ENCODE measurements at regions not wholly inside any gene's neighbourhood (a gene's known extent, or its start where the extent isn't known, plus 50 kb on each side); places are given as distances from the start of the nearest gene placed in this dataset.

DNA sequence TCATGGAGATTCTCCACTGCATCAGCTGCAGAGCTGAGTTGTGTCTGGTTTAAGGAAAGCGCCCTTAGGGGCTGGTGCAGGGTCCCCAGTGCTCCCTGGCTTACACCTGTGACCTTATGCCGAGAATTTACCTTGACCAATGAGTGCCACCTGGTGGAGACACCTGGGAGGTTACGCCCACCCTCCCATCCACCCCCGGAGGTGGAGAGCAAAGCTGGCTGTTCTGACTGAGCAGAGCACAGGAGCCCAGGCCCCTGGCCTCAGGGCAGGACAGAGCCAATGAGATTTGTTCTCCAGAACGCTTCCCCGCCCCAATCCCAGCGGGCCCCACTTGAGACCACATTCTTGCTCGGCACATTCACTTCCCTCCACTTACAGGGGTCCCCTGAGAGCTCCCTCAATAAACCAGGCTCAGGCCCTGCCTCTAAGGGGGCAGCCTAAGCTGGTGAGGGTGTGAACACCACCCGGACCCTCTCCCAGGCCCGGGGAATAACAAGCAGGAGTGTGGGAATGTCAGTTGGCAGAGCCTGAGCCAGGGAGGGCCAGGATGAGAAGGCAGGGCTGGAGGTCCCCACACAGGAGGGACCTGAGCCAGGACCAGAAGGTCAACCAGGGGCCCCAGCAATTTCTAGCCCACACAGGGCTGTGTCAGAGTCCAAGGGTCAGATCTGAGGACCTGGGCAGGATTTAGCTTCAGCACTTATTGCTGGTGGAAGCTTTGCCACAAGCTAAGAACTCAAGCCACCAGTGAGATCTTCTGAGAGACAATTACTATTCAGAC is 117.1 kb downstream of the TPRA1 start:
- H3K4me1 ChIP-seq (ENCODE audit: control insufficient read depth in 1 of 2, low read depth in 2 of 2), result no peaks in the 10 kb centered on the region
- H3K9me3 ChIP-seq, result no peaks in the 10 kb centered on the region
- TF ChIP-seq, protein P1, sequence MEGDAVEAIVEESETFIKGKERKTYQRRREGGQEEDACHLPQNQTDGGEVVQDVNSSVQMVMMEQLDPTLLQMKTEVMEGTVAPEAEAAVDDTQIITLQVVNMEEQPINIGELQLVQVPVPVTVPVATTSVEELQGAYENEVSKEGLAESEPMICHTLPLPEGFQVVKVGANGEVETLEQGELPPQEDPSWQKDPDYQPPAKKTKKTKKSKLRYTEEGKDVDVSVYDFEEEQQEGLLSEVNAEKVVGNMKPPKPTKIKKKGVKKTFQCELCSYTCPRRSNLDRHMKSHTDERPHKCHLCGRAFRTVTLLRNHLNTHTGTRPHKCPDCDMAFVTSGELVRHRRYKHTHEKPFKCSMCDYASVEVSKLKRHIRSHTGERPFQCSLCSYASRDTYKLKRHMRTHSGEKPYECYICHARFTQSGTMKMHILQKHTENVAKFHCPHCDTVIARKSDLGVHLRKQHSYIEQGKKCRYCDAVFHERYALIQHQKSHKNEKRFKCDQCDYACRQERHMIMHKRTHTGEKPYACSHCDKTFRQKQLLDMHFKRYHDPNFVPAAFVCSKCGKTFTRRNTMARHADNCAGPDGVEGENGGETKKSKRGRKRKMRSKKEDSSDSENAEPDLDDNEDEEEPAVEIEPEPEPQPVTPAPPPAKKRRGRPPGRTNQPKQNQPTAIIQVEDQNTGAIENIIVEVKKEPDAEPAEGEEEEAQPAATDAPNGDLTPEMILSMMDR (IDR thresholded peaks at IDR 0.05), result no peak
- no peak overlapping the region for H3K27ac ChIP-seq
- H3K36me3 ChIP-seq, result no peaks in the 10 kb centered on the region
- ATAC-seq (ENCODE audit: insufficient number of reproducible peaks, low FRiP score, low read depth) (no peak), DNase-seq (ENCODE audit: low spot score) (no peak)
- H3K4me3 ChIP-seq, result no peak overlapping the region
- no peaks in the 10 kb centered on the region for H3K27me3 ChIP-seq (replicated peaks; ENCODE audit: insufficient read depth)

DNA sequence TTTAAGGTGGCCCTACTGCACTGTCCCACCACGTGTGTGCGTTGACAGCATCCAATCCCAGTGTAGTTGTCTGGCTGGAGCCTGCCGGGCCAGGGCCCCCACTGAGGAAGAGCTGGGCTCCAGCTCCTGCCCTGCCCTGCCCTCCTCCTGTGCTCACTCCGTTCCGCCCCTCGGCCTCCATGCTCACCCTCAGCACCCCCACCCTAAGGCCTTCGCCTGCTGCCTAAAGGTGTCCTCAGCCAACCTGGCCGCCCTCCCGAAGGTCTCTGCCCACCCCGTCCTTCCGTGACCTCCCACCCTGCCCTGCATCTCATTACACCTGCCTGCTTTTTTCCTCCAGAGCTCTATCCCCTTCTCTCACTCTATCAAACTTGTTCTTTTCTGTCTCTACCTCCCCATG is 118.0 kb downstream of the TPRA1 start:
- DNase-seq (ENCODE audit: low spot score), result no peak
- no peaks in the 10 kb centered on the region for H3K27me3 ChIP-seq (replicated peaks; ENCODE audit: insufficient read depth)
- no peaks in the 10 kb centered on the region for H3K4me1 ChIP-seq (ENCODE audit: control insufficient read depth in 1 of 2, low read depth in 2 of 2)
- H3K9me3 ChIP-seq, result no peaks in the 10 kb centered on the region
- ATAC-seq (ENCODE audit: insufficient number of reproducible peaks, low FRiP score, low read depth), result no peak
- H3K4me3 ChIP-seq, result no peak overlapping the region
- TF ChIP-seq, protein P1 (IDR thresholded peaks at IDR 0.05), result no peak
- no peaks in the 10 kb centered on the region for H3K36me3 ChIP-seq
- H3K27ac ChIP-seq, result no peak overlapping the region

DNA sequence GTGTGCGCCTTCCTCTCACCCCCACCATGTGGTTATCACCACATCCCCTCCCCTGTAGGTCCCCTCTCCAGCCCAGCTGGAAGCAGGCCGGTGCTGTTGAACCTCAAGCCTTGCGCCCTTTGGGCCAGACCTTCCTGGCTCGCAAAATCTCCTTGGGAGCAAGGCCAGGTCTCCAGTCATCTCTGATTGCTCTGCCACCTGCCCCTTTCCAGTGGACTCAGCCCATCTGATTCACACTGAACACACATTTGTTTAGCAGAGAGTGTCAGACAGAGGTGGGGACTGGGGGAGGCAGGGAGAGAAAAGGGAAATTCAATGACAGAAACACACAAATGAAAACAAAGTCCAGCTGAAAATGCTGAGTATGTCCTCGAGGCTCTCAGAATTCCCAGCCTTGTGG is 119.4 kb downstream of the TPRA1 start:
- Histone ChIP-seq H3K27me3 (replicated peaks; ENCODE audit: insufficient read depth) (no peaks in the 10 kb centered on the region), H3K36me3 (no peaks in the 10 kb centered on the region), H3K27ac (no peak overlapping the region), H3K9me3 (no peaks in the 10 kb centered on the region), H3K4me3 (no peak overlapping the region), H3K4me1 (ENCODE audit: control insufficient read depth in 1 of 2, low read depth in 2 of 2) (no peaks in the 10 kb centered on the region)
- TF ChIP-seq, protein P1 (IDR thresholded peaks at IDR 0.05), result no peak
- DNase-seq (ENCODE audit: low spot score) (no peak), ATAC-seq (ENCODE audit: insufficient number of reproducible peaks, low FRiP score, low read depth) (no peak)

DNA sequence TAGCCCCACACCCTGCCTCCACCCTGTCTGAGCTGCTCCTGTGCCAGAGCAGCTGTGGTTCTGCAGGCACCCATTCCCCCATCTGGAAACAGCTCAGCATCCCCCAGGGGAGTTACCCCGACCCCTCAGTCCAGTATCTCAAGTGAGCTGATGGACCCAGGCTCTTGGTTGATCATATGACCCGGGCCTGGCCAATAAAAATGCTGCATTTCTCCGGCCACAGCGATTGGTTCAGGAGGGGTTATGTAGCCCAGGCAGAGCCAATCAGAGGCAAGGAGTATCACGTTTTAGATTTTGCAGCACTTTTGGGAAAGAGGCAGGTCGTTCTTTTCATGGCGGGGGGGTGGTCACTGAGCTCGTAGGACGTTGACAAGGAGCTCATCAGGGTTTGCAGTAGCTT is 120.8 kb downstream of the TPRA1 start:
- Histone ChIP-seq H3K4me1 (ENCODE audit: control insufficient read depth in 1 of 2, low read depth in 2 of 2) (no peaks in the 10 kb centered on the region), H3K27me3 (replicated peaks; ENCODE audit: insufficient read depth) (no peaks in the 10 kb centered on the region), H3K27ac (no peak overlapping the region), H3K9me3 (no peaks in the 10 kb centered on the region), H3K36me3 (no peaks in the 10 kb centered on the region), H3K4me3 (no peak overlapping the region)
- DNase-seq (ENCODE audit: low spot score) (no peak), ATAC-seq (ENCODE audit: insufficient number of reproducible peaks, low FRiP score, low read depth) (no peak)
- TF ChIP-seq, protein P1 (IDR thresholded peaks at IDR 0.05), result no peak

DNA sequence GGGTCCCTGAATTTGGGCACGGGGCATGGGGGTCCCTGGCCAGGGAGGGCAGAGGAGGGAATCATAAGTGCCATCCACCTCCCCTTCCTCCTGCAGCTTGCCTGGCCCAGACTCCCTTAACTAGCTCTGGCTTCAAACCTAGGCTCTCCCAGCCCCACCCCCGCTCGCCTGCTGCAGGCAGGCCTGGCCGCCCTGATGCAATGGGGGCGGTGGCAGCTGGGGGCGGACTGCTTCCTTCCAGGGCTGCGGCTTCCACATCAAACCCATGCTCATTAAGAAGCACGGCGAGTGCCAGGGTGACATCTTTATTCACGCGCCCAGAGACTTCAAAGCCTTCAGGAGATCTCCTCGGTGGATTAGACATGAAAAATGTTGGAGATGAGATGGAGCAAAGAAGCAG is 123.1 kb downstream of the TPRA1 start:
- no peaks in the 10 kb centered on the region for H3K27me3 ChIP-seq (replicated peaks; ENCODE audit: insufficient read depth)
- no peak for DNase-seq (ENCODE audit: low spot score)
- H3K4me1 ChIP-seq (ENCODE audit: control insufficient read depth in 1 of 2, low read depth in 2 of 2), result no peaks in the 10 kb centered on the region
- TF ChIP-seq, protein P1 (IDR thresholded peaks at IDR 0.05), result no peak
- no peak for ATAC-seq (ENCODE audit: insufficient number of reproducible peaks, low FRiP score, low read depth)
- no peak overlapping the region for H3K27ac ChIP-seq
- H3K4me3 ChIP-seq, result no peak overlapping the region
- no peaks in the 10 kb centered on the region for H3K9me3 ChIP-seq
- H3K36me3 ChIP-seq, result no peaks in the 10 kb centered on the region

Measured in thoracic aorta (tissue), 2 donors.